T-helper 1 cell treated with Interleukin-12 subunit alpha and Interleukin-12 subunit beta and Interleukin-4 antibody, amounts not matched to agents 30 μg/mL and 1 μg/mL, for 36 hours (primary cell): ENCODE measurements at regions not wholly inside any gene's neighbourhood (a gene's known extent, or its start where the extent isn't known, plus 50 kb on each side); places are given as distances from the start of the nearest gene placed in this dataset.

ENCODE experiments used
- H3K27ac Mint-ChIP-seq: one replicate; pipeline ENCODE4 v1.8.0; 2021; ENCODE audit warnings: mild to moderate bottlenecking, mixed read lengths
- H3K27me3 Mint-ChIP-seq: one replicate; pipeline ENCODE4 v1.8.0; 2021; ENCODE audit warnings: low read depth, mixed read lengths
- H3K36me3 Mint-ChIP-seq: one replicate; pipeline ENCODE4 v1.8.0; 2021; ENCODE audit warnings: low read depth, mixed read lengths
- H3K4me1 Mint-ChIP-seq: one replicate; pipeline ENCODE4 v1.8.0; 2021; ENCODE audit warnings: low read depth, mixed read lengths
- H3K4me3 Mint-ChIP-seq: one replicate; pipeline ENCODE4 v1.8.0; 2021; ENCODE audit warnings: mild to moderate bottlenecking, moderate library complexity, mixed read lengths
- H3K9me3 Mint-ChIP-seq: one replicate; pipeline ENCODE4 v1.8.0; 2021; ENCODE audit warnings: mixed read lengths

DNA sequence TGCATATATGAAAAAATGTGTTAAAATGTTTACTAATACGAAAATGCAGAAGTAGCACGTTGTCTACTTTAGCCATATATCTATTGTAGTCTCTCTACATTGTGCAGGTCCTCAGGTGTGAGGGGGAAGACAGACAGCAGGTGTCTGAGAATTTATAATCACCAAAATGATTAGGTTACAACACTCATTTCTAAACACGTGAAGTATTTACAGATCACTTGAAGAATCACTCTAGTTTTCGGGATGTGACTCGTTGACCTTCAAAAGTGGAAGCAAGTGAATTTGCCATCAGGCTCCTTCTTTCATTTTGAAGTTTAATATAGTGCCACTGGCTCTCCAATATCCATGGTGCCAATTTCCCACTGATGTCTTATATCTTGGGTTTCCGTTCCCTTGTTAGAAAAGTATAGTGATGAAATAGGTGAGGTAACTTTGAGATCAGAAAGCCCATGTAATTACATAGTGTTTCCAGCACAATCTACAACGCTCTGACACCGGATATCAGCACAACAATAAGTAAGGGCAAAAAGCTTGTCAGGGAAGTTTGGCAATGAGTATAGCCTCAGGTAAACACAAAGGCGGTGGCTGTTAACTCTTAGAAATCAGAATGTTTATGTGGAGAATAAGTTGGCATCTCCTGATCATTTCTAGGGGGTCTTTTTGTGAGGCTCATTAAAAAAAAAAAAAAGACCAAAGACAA lies 57.5 kb upstream of the SP4 start:
- Mint-ChIP-seq H3K4me3 (no peak overlapping the region), H3K9me3 (peaks cover 16% of the 10 kb centered on the region), H3K36me3 (peaks cover 14% of the 10 kb centered on the region), H3K27me3 (peaks cover 4% of the 10 kb centered on the region), H3K27ac (peak overlapping the region; percentile 11), H3K4me1 (peaks cover 33% of the 10 kb centered on the region)

DNA sequence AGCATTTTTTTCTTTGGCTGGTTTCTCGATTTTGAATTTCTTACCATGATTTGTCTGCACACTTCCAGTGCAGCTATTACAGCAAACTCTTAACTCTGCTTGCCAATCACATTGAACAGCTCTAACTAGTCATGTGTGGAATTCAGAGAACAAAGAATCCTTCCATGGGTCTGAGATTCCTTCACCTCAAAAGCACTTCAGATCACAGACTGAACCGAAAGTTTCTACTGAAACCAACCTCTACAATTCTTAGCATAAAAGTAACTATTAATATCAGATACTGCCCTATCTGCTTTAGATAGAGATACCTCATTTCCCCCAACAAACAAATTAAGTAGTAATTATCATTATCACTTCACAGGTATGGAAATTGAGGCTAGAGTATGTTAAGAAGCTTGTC lies 56.5 kb upstream of the SP4 start:
- Mint-ChIP-seq H3K4me1 (peaks cover 23% of the 10 kb centered on the region), H3K4me3 (no peak overlapping the region), H3K27me3 (peaks cover 4% of the 10 kb centered on the region), H3K36me3 (peaks cover 15% of the 10 kb centered on the region), H3K9me3 (peaks cover 13% of the 10 kb centered on the region), H3K27ac (no peak overlapping the region)

DNA sequence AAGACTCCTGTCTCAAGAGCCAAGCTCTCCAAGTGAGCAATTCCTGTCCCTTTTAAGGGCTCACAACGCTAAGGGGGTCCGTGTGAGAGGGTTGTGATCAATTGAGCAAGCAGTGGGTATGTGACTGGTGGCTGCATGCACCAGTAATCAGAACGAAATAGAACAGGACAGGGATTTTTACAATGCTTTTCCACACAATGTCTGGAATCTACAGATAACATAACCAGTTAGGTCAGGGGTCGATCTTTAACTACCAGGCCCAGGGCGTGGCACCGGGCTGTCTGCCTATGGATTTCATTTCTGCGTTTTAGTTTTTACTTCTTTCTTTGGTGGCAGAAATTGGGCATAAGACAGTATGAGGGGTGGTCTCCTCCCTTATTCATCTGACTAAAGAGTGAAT lies 54.9 kb upstream of the SP4 start:
- H3K4me3 Mint-ChIP-seq: no peak overlapping the region
- peaks cover 23% of the 10 kb centered on the region for H3K36me3 Mint-ChIP-seq
- H3K9me3 Mint-ChIP-seq: peaks cover 25% of the 10 kb centered on the region
- peaks cover 11% of the 10 kb centered on the region for H3K4me1 Mint-ChIP-seq
- H3K27me3 Mint-ChIP-seq: peaks cover 4% of the 10 kb centered on the region
- no peak overlapping the region for H3K27ac Mint-ChIP-seq

DNA sequence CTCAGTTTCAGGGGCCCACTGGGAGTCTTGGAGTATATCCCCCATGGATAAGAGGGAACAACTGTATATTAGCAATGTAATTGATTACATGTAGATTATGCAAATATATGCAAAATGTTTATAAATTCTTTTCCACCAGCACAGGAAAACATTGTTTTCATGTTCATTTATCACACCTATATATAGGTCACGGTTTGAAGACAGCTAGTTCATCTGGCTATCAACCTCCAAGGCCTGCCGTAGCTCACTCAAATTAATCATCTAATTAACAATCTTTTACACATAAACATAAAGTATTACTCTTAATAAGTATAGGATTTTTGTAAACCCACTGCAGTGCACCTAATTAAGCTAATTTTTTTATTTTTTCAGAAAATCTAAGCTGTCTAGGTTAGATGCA lies 53.7 kb upstream of the SP4 start:
- peaks cover 4% of the 10 kb centered on the region for H3K27me3 Mint-ChIP-seq
- peaks cover 27% of the 10 kb centered on the region for H3K36me3 Mint-ChIP-seq
- H3K4me1 Mint-ChIP-seq: peaks cover 9% of the 10 kb centered on the region
- H3K4me3 Mint-ChIP-seq: no peak overlapping the region
- H3K9me3 Mint-ChIP-seq: peaks cover 30% of the 10 kb centered on the region
- no peak overlapping the region for H3K27ac Mint-ChIP-seq

DNA sequence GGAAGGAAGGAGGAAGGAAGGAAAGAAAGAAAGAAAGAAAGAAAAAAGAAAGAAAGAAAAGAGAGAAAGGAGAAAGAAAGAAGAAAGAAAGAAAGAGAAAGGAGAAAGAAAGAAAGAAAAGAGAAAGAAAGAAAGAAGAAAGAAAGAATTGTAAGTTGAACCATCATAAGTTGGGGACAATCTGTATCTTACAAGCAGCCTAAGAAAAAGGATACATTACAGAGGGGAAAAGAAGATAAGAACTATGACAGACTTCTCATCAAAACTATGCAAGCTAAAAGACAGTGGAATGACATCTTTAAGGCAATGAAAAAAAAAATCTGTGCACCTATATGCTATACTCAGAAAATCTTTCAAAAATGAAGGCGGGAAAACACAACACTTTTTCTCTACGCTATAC lies 50.3 kb upstream of the SP4 start:
- Mint-ChIP-seq H3K27ac (no peak overlapping the region), H3K36me3 (peaks cover 30% of the 10 kb centered on the region), H3K4me3 (no peak overlapping the region), H3K4me1 (peaks cover 11% of the 10 kb centered on the region), H3K9me3 (peaks cover 40% of the 10 kb centered on the region), H3K27me3 (no peaks in the 10 kb centered on the region)
